ENCODE measurements at regions not wholly inside any gene's neighbourhood (a gene's known extent, or its start where the extent isn't known, plus 50 kb on each side); places are given as distances from the start of the nearest gene placed in this dataset.
"Not testable (repeated sequence)": the region's sequence is repeated elsewhere in the genome, so short reads cannot be mapped to it uniquely, and the experiment has no call there.

GRCh38 chr1:66480162-66480561 lies 53.8 kb upstream of the SGIP1 start:
- no peak for DNase-seq (ENCODE audit: low spot score)
- WGBS, result 87% methylated on average over 3 of the region's 3 CpGs
- Histone ChIP-seq H3K27me3 (replicated peaks; ENCODE audit: insufficient read depth) (no peaks in the 10 kb centered on the region), H3K4me1 (replicated peaks) (no peaks in the 10 kb centered on the region), H3K4me3 (no peak overlapping the region), H3K9me3 (no peaks in the 10 kb centered on the region), H3K36me3 (no peaks in the 10 kb centered on the region), H3K27ac (no peak overlapping the region)
- TF ChIP-seq CTCF (IDR thresholded peaks at IDR 0.05), result no peak
- TF ChIP-seq POLR2A (IDR thresholded peaks at IDR 0.05), result no peak
- no peak for TF ChIP-seq POLR2AphosphoS5 (IDR thresholded peaks at IDR 0.05)
- intact Hi-C loops (cut with DNase I), result no loop called here

- H3K36me3 ChIP-seq; H3K4me3 ChIP-seq; H3K27ac ChIP-seq; H3K4me1 ChIP-seq (replicated peaks); H3K9me3 ChIP-seq; H3K27me3 ChIP-seq (replicated peaks; ENCODE audit: insufficient read depth); DNase-seq (ENCODE audit: low spot score); intact Hi-C loops (cut with DNase I): not testable (repeated sequence)
- WGBS, result no CpG with 5 or more reads among the region's 15 CpGs
Observed at GRCh38 chr1:66481215-66481614, 52.7 kb upstream of the SGIP1 start.
